ENCODE measurements at regions not wholly inside any gene's neighbourhood (a gene's known extent, or its start where the extent isn't known, plus 50 kb on each side); places are given as distances from the start of the nearest gene placed in this dataset.
"Not testable (repeated sequence)": the region's sequence is repeated elsewhere in the genome, so short reads cannot be mapped to it uniquely, and the experiment has no call there.

DNA sequence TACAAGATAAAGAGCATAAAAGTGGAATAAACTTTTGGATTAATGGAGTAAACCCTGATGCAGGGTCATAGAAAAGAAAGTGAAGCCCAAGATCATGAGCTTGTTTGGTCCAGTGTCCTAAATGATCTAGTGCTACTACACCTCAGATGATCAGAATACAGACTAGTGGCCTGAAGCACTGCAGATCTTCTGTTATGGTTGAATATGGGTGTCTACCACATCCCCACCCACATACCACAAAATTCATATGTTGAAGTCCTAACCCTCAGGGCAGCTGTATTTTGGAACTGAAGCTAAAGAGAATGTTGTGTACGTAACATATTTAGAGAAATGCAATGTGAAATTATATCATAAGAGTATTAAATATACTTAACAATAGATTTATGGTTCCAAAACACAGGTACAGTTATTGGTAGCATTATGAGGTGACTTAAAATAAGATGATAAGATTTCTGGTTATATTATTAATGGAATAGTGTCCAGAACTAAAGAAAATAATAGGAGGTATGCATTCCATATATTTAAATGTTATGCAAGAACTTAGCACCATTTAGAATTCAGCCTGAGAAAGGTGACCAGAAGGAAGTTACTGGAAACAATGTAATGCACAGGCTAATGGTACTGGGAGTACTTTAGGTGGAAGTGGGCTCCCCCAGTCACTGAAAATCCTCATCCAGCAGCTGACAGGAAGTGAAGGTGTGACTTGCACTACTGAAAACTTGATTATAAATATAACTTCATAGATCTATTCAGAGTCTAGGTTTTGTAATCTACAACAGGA lies 1155.1 kb downstream of the TAF11L14 start:
- DNase-seq (ENCODE audit: low read depth in 2 of 2), result no peak

DNA sequence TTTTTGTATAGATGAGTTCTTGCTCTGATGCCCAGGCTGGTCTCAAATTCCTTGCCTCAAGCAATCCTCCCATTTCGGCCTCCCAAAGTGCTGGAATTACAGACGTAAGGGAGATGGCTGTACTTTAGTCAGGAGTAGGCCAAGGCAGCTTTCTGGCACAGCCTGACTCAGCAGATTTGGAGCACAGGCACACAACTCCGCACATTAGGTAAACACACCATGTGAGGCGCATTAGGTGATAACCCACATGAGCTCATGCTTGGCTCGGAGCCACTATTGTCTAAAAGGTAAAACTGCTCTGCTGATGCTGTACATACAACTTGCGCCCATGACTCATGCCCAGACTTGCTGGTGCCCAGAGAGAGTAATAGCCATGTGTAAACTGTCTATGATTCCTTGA lies 1157.9 kb downstream of the TAF11L14 start:
- DNase-seq (ENCODE audit: low read depth in 2 of 2), result no peak

DNA sequence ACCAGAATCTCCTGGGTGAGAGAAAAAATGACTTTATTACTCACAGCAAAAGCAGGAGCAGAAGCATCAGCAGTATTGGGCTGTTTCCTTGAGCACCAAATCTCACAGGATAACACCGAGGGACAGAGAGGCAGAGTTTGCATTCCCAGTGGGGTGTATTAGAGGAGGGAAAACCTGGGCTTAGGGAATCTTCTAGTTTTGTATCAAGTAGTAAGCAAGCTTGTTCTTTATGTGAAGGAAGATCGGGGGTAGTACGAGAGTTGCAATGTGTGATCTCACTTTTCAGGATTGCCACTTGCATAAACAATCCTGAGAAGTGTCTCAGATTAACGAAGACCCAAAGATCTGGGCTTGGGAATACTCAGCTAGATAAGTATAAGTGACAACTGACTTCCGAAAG lies 1163.0 kb downstream of the TAF11L14 start:
- DNase-seq (ENCODE audit: low read depth in 2 of 2), result no peak

DNA sequence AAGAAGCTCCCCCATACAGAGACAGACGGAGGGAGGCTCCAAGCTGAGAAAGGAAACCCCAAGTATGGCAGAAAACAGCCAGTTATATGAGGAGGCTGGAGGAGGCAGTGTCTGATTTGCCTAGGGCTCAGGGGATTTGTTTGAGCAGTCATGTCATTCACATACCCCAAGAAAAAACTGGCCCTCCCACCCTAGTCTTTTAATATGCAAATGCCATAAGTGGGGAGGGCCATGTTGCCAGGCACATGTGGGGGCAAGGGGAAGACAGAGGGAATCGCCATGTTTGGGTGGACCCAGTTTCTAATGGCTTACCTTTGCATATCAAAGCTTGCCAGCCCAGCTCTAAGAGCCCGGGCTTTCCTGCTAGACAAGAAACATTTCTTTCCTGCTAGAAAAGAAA lies 1163.8 kb downstream of the TAF11L14 start:
- no peak for DNase-seq (ENCODE audit: low read depth in 2 of 2)

DNA sequence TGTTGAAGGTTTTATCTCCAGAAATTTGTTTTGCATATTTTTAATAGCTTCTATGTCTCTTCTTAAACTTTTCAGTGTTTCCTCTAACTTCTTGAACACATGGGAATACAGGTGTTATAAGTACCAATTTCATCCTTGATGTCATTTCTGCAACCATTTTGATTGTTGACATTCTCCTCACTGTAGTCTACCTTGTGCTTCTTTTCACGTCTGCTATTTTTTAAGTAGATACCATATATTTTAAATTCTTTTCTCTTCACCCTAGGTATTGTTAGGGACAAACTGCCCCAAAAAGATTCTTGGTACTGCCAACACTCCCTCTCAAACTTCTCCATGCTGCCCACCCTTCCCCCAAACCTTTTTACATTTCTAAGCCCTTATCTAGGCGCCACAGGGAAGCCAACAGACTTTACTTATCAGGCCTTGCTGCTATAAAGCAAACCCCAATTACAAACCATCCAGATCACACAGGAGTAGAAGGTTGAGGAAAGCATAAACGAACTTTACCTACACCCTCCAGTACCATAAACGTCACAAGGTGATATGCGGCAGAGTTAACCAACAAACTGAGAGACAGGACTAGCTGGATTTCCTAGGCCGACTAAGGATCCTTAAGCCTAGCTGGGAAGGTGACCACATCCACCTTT lies 1165.3 kb downstream of the TAF11L14 start:
- DNase-seq (ENCODE audit: low read depth in 2 of 2), result no peak

DNA sequence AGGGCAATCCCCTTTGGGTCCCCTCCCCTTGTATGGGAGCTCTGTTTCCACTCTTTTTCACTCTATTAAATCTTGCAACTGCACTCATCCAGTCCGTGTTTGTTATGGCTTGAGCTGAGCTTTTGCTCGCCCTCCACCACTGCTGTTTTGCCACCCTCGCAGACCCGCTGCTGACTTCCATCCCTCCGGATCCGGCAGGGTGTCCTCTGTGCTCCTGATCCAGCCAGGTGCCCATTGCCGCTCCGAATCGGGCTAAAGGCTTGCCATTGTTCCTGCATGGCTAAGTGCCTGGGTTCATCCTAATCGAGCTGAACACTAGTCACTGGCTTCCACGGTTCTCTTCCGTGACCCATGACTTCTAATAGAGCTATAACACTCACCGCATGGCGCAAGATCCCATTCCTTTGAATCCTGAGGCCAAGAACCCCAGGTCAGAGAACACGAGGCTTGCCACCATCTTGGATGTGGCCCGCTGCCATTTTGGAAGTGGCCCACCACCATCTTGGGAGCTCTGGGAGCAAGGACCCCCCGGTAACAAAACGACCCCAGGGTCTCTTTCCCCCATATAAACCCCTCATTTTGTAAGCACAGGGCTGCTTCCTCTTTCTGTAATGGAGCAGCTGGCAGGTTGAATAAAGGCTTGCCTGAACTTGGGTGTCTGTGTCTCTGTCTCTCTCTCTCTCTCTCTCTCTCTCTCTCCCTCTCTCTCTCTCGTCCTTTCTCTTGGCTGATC lies 1166.2 kb downstream of the TAF11L14 start:
- DNase-seq (ENCODE audit: low read depth in 2 of 2), result no peak

DNA sequence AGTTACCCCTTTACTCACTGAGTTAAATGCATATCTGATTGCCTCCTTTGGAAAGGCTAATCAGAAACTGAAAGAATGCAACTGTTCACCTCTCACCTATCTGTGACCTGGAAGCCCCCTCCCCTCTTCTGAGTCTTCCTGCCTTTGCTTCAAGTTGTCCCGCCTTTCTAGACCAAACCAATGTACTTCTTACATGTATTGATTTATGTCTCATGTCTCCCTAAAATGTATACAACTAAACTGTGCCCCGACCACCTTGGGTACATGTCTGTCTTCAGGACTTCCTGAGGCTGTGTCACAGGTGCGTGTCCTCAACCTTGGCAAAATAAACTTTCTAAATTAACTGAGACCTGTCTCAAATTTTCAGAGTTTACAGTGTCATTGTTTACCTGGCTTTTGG lies 1167.2 kb downstream of the TAF11L14 start:
- not testable (repeated sequence) for DNase-seq (ENCODE audit: low read depth in 2 of 2)

DNA sequence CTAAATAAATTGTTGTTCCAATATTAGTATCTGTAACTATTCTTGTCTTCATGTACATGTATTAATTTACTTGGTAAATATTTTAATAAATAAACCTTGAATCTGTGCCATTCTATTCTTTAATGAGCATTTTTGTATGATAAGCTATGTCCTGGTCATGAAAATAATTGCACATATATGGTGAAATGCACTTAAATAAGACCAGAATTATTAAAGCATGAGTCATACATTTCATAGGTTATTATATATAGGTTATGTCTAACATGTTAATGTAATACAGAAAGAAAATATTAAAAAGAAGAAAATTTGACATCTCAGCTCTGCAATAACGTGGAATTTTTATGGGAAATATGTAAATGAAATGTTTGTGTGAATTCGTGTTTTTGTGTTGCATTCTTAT lies 1168.1 kb downstream of the TAF11L14 start:
- DNase-seq (ENCODE audit: low read depth in 2 of 2), result no peak

DNA sequence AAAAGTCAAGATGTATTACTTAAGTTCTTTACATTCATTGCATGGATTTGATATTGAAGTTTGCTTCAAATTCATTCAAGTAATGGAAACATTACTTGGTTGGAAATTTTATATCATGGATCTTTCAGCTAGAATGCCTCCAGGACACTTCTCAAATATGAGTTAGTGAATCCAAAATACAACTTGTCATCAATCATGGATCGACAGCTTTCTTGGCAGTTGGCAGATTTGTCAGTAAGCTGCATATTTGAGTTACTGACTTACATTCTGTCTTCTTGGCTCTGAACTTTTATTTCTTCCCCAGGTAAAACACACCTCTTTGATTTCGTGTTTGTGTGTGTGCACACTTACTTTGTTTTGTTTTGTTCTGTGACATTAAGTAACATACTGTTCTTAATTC lies 1171.1 kb downstream of the TAF11L14 start:
- DNase-seq (ENCODE audit: low read depth in 2 of 2), result no peak

DNA sequence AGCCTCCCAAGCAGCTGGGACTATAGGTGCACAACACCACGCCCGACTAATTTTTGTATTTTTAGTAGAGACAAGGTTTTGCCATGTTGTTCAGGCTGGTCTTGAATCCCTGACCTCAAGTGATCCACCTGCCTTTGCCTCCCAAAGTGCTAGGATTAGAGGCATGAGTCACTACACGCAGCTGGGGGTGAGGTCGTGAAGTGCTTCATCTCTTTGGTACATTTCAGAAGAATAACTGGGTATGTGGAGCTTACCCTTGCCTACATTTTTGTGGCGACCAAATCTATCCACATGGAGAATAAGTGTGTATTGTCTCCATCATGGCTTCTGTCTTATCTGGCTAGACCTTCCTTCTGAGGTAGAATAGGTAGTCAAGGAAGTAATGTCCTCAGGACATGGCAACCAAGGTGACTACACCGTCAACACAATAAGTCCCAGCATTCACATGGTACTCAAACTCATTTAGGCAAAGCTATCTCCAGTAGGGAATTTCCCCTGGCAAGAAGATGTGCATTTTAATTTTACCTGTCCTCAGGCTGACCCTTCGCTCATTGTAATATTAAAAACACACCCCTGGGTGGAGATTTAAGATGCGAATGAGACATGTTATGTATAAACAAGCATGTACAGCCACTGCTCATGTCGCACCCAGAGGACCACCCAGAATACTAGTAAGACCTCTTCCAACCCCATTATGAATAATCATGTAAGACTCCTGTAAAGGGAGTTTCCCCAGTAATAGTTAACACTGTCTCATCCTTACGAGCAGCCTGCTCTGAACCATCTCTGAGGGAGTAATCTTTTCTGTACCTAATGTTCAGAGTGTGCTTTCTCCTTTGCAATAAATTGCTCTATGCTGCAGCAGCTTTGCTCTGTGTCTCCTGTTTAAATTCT lies 1173.2 kb downstream of the TAF11L14 start:
- no peak for DNase-seq (ENCODE audit: low read depth in 2 of 2)

DNA sequence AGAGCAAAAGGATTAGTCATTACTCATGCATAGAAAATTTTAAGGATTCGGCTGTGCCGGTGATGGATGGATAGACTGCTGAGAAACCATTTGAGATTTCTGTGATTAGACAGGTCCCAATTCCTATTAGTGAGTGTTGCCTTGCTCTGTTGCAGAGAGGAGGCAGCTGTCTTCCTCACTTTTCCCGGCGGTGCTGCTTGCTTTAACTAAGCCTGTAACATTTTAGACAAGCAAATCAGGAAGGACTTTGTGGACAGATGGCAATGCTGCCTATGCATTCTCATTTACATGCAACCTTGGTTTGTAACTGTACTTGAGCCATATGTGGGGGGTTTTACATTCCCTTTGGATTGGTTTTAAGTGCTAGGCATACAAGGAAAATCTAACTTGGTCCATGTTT lies 1176.3 kb downstream of the CDH18 start:
- no peak for DNase-seq (ENCODE audit: low read depth in 2 of 2)

DNA sequence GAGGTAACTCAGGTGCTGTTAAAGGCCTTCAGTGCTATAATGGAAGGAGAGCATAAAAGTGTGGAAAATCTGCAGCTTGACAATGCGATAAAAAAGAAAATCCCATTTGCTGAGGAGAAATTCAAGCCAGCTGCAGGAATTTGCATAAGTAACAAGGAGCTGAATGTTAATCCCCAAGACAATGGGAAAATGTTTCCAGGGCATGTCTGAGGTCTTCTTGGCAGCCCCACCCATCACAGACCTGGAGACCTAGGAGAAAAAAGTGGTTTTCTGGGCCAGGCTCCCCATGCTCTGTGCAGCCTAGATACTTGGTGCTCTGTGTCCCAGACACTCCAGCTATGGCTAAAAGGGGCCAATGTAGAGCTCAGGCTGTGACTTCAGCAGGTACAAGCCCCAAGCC lies 1159.6 kb downstream of the CDH18 start:
- DNase-seq (ENCODE audit: low read depth in 2 of 2), result no peak

DNA sequence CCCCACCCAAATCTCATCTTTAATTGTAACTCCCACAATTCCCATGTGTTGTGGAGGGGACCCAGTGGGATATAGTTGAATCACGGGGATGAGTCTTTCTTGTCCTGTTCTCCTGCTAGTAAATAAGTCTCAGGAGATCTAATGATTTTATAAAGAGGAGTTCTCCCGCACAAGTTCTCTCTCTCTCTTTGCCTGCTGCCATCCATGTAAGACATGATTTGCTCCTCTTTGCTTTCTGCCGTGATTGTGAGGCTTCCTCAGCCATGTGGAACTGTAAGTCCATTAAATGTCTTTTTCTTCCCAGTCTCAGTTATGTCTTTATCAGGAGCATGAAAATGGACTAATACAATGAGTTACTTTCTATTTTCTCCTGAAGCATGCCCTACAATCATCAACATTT lies 1158.5 kb downstream of the CDH18 start:
- no peak for DNase-seq (ENCODE audit: low read depth in 2 of 2)

DNA sequence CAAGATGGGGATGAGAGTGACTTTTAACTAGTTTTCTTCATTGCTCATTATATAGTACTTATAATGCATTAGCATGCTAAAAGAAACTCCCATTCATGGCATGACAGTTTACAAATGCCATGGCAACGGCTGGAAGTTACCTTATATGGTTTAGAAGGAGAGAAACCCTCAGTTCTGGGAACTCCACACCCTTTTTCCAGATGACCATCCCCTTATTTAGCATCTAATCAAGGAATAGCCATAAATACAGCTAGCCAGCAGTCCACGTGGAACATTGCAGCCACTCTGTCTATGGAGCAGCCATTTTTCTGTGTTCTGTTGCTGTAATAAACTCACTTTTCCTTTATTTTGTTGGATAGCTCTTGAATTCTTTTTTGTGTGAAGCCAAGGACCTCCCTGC lies 1137.8 kb downstream of the CDH18 start:
- no peak for DNase-seq (ENCODE audit: low read depth in 2 of 2)

DNA sequence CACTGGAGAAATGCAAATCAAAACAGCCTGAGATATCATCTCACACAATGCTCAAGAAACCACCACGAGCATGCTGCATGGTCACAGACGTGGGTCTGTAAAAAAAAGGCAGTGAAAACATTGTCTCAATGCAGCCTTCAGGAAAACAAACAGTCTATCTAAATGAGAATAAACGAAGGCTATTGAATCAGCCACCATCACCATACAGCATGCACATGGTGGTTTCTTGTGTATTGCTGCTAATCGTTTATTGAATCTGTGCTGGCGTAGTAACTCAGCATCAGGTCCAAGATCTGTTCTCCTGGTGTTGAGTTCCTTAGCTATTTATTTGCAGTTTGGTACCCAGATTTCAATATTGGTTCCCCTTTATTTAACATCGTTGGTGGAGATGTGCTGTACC lies 1115.0 kb downstream of the CDH18 start:
- no peak for DNase-seq (ENCODE audit: low read depth in 2 of 2)

DNA sequence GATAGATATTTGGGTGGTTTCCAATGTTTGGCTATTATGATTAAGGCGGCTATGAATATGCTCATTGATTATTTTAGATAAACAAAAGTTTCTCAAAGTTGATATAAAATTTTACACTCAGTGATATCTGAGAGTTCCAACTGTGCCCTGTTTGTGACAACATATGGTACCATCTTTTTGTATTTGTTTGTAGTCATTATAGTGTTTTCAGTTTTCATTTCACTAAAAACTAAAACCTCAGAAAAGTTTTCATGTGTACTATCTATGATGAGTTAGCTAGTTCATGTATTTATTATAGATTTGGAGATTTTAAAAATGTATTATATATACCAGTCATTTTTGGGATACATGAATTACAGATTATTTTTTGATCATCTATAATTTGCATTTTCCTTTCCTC lies 1111.4 kb downstream of the CDH18 start:
- DNase-seq (ENCODE audit: low read depth in 2 of 2), result no peak

DNA sequence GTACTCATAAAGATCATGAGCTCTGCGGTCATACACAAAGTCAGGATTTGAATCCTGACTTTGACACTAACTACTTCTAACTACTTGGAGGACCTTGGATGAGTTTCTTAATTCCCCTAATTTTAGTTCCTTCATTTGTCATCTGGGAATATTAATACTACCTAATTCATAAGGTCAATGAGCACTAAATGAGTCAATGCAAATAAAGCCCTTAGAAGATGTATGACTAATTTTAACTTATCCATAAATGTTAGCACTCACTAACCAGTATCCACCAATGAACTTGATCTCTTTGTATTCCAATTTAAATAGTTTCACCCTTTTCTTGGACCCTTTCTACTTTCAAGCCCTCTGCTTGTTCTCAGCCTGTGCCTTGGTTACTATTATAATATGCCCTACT lies 1106.4 kb downstream of the CDH18 start:
- no peak for DNase-seq (ENCODE audit: low read depth in 2 of 2)

DNA sequence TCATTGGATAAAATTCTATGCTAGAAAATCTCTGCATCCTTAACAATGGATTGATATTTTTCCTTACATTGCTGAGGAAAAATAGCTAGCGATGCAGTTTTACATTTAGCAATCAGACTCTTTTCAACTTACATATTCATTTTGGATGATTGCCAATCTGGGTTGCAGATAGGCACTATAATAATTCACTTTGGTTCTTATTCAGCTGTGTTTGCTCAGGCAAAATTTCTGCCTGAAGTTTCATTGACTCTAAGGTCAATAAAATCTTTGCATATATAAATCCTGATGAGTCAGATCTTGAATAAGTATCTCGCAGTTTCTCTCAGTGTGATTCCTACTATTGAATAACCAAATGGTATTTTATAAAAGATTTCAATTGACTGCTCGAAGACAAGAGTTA lies 1105.8 kb downstream of the CDH18 start:
- DNase-seq (ENCODE audit: low read depth in 2 of 2), result no peak

DNA sequence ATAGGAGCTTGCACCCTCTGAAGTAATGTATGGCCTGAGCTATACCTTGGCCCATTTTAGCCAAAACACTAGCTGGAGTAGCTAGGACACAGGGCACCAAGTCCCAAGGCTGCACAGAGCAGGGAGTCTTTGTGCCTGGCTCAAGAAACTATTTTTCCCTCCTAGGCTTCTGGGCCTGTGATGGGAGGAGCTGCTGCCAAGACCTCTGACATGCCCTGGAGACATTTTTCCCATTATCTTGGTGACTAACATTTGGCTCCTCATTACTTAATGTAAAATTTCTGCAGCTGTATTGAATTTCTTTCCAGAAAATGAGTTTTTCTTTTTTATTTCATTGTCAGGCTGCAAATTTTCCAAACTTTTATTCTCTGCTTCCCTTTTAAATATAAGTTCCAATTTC lies 1099.2 kb downstream of the CDH18 start:
- no peak for DNase-seq (ENCODE audit: low read depth in 2 of 2)

DNA sequence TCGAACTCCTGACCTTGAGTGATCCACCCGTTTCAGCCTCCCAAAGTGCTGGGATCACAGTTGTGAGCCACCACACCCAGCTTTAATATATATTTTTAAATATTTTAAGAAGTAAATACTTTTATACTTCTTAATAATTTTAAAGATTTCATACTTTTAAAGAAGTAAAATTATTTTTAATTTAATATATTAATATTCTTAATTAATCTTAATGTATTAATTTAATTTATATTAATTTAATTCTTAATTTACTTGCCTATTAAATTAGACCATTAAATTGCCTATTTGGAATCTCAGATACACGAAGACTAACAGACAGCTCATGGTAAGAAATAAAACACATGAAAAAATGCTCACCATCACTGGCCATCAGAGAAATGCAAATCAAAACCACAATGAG lies 1087.4 kb downstream of the CDH18 start:
- no peak for DNase-seq (ENCODE audit: low read depth in 2 of 2)

DNA sequence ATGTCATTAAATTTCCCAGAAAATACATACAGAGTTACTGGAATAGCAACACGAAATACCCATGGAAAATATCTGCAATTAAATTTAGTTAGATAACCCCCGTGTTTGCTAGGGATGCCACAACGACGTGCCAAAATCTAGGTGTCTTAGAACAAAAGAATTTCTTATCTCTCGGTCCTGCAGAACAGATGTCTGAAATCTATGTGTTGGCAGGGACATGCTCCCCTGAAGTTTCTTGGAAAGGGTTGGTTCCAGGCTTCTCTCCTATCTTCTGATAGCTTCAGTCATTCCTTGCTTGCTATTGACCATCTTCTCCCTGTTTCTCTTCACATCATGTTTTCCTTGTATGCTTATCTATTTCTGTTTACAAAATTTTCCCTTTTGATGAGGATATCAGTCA lies 1067.0 kb downstream of the CDH18 start:
- no peak for DNase-seq (ENCODE audit: low read depth in 2 of 2)

DNA sequence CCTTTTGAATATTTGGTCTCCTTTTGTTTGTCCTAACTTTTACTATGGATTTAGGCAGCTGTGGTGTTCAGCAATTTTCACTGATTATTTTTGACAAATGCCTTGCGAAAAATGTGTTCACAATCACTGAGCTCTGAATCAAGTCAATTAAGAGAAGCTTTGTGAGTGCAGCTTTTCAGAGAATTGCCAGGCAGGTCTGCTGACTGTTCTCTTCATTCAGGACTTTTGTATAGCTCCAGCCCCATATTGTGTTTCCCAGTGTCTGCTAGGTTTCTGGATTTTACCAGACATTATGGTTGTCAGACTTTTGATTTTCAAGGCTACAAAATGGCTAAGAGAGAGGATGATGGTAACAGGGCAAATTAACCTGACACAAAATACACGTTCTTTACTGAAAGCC lies 1055.9 kb downstream of the CDH18 start:
- no peak for DNase-seq (ENCODE audit: low read depth in 2 of 2)
